ENCODE measurements at regions not wholly inside any gene's neighbourhood (a gene's known extent, or its start where the extent isn't known, plus 50 kb on each side); places are given as distances from the start of the nearest gene placed in this dataset.
"Not testable (repeated sequence)": the region's sequence is repeated elsewhere in the genome, so short reads cannot be mapped to it uniquely, and the experiment has no call there.

DNA sequence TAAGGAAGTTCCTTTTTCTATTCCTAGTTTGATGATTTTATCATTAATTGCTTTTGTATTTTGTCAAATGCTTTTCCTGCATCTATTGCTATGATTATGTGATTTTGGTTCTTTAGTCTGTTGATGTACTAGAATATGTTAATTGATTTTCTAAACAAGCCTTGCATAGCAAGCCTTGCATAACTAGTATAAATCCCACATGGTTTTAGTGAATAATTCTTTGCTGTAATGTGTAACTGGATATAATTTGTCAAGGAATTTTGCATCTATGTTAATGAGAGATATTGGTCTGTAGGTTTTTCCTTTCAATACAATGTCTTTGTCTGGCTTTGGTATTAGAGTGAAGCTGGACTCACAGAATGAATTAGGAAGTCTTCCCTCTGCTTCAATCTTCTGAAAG, 460.2 kb downstream of the LTN1 start:
- DNase-seq (ENCODE audit: low read depth, low spot score) = no peak

DNA sequence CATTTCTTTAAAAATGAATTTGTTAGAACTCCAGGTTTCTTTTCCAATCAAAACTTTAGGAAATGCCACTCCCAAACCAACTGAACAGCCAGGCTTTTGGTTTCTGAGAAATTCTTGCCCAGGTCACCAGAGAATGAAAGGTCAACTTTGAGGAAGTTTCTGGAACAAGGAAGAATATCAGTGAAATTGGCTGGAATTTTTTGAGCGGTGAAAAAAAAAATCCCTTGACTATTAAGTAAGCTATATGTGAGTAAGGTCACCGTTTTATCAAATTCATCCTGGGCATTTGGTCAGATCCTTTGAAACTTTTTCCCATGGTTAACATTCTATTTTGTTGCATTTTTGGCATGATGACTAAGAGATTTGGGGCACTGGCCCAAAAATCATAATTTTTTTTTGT, 469.3 kb downstream of the LTN1 start:
- no peak for DNase-seq (ENCODE audit: low read depth, low spot score)

DNA sequence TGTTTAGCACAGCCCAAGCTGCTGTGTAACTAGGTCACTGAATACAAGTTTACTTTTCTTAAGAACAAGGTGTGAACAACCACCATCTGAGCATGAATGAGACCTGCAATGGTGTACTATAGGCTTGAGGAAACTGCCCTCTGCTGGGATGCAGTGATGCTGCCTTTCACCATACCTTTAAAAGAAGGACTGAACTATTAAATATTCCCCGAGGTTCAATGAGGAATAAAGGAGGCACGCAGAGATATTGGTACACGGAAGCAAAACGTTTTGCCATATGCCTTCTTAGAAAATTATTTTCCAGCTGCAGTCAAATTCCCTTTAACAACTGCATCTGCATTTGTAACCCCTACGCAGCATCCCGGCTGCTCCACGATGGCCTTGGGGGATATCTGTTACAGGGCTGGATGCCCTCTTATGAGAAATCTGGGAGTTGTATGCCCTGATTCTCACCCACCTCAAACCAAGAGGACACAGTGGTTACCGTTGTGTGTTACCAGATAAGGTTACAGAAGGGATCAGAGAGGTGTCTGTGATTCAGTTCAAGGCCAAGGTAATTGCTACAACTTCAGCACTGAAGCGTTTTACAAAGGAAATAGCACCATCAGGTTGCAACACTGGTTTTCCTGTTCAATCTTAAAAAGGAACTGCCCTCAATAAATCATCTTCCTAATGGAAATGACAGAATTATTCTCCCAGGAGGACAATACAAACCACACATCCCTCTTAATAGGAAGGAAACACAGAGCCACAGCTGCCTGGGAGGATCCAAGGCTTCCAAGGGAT, 470.5 kb downstream of the LTN1 start:
- no peak for DNase-seq (ENCODE audit: low read depth, low spot score)

DNA sequence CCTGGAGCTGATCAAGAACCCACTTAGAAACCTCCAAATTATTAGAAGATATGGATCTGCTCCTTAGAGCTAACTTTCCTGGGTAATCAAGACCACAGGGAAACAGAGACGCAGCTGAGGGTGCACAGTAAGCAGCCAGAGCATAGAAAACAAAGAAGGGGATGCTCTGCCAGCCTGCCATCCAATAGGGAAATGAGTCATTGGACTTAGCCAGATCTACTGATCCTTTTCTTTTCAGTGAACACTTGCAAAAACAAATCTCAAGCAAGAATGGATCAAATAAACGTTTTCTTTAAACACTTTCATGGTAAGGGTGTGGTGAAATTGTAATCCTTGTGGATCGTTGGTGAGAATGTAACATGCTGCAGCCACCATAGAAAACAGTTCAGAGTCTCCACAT, 474.0 kb downstream of the LTN1 start:
- DNase-seq (ENCODE audit: low read depth, low spot score) = no peak

- peak; percentile 74 for DNase-seq (ENCODE audit: low read depth, low spot score)
Observed at GRCh38 chr21:28516991-28517592, 475.6 kb downstream of the LTN1 start.

GRCh38 chr21:28516021-28516420, 476.7 kb downstream of the LTN1 start:
- DNase-seq (ENCODE audit: low read depth, low spot score) = no peak

DNA sequence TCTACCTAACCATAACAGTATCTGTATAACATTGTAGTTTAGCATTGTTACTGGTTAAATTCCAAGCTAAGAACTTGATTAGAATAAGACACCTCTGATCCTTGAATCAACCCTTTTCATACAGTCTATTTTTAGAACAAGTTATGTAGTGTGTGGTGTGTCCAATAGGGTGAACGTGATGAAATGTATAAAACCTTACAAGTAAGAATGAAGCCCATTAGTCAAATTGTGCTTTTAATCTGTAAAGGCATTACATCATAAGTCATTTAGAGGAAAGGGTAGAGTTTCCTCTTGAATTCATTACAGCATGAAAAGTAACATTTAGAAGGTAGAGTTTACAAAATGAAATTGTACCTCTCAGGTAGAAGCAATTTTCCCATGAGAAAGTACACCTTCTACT, 479.2 kb downstream of the LTN1 start:
- no peak for DNase-seq (ENCODE audit: low read depth, low spot score)

- DNase-seq (ENCODE audit: low read depth, low spot score) = no peak
Observed at GRCh38 chr21:28509031-28509430, 483.6 kb downstream of the LTN1 start.

- no peak for DNase-seq (ENCODE audit: low read depth, low spot score)
Observed at GRCh38 chr21:28508126-28508525, 484.6 kb downstream of the LTN1 start.

GRCh38 chr21:28496517-28496916, 496.2 kb downstream of the LTN1 start:
- DNase-seq (ENCODE audit: low read depth, low spot score) = no peak

DNA sequence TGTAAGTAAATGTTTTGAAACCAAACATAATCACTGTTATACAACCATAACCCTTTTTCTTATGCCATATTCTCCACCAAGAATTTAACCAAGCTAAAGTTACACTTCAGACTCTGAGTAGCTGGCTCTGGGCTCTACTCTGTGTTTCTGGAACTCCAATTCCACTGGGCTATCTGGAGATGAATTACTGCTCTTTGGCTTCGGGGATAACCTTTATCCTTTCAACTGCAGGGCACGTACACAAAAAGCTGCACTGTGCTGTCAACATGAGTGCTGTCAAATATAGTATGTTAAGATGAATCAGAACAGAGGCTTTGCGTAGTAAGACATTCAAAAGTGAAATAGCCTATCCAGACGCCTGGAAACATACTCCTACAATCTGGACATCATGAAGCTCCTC, 500.6 kb downstream of the LTN1 start:
- no peak for DNase-seq (ENCODE audit: low read depth, low spot score)

DNA sequence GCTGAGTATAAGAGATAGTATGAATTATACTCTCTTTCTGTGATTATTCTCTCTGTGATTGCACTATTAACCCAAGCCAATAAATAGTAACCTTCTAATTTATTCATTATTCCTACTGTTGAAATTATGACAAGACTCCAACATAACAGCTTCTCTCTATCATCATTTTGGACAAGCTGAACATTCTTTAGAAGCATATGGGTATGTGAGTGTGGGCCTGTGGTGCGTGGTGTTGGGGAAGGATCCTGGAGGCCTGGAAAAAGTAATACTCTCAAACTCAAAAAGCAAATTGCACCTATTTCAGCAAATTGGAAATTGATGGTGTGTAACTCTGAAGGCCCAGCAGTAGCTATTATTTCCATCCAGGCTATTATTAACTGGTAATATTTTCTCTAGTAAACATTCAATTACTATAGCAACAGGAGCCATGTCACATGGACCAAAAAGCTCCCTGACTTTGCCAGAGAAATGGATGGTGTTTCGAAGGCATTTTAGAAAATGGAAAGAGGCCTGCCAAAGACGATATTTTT, 502.8 kb downstream of the LTN1 start:
- DNase-seq (ENCODE audit: low read depth, low spot score) = no peak

- no peak for DNase-seq (ENCODE audit: low read depth, low spot score)
Observed at GRCh38 chr21:28489162-28489561, 503.5 kb downstream of the LTN1 start.

GRCh38 chr21:28487455-28488070, 505.1 kb downstream of the LTN1 start:
- no peak for DNase-seq (ENCODE audit: low read depth, low spot score)

- DNase-seq (ENCODE audit: low read depth, low spot score) = no peak
Observed at GRCh38 chr21:28485301-28486022, 507.2 kb downstream of the LTN1 start.

GRCh38 chr21:28483301-28484035, 509.2 kb downstream of the LTN1 start:
- DNase-seq (ENCODE audit: low read depth, low spot score) = no peak

DNA sequence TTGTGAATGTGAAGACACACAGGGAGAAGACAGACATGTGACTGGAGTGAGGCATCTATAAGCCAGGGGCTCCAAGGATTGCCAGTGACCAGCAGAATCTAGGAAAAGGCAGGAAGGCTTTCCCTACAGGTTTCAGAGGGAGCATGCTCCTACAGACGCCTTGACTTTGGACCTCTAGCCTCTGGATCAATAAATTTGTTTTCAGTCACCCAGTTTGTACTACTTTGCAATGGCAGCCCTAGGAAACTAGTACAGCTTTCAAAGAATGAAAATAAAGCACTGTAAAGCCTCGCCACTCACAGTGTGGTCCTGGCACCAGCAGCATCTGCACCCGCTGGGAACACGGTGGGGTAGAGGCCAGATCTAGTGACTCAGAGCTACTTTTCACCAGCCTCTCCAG, 510.0 kb downstream of the LTN1 start:
- DNase-seq (ENCODE audit: low read depth, low spot score) = no peak

DNA sequence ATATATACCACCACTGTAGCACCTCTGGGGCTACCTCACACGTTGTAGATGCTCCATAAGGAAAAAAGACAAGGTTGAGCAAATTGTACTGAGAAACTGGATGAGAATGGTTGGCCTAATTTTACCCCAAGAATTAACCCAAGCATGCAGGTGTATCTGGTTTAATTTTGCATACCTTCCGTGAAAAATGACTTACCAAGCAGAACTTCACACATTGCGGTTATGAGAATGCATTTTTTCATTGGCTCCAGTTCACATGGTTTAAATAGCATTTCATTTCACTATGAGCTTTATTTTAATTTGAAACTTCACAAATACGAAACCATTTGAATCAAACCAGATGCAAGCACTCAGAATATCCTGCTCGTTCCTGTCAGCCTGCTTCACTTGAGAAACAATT, 512.2 kb downstream of the LTN1 start:
- DNase-seq (ENCODE audit: low read depth, low spot score) = no peak

- DNase-seq (ENCODE audit: low read depth, low spot score) = no peak
Observed at GRCh38 chr21:28473530-28474220, 519.0 kb downstream of the LTN1 start.

GRCh38 chr21:28472543-28472942, 520.1 kb downstream of the LTN1 start:
- not testable (repeated sequence) for DNase-seq (ENCODE audit: low read depth, low spot score)

DNA sequence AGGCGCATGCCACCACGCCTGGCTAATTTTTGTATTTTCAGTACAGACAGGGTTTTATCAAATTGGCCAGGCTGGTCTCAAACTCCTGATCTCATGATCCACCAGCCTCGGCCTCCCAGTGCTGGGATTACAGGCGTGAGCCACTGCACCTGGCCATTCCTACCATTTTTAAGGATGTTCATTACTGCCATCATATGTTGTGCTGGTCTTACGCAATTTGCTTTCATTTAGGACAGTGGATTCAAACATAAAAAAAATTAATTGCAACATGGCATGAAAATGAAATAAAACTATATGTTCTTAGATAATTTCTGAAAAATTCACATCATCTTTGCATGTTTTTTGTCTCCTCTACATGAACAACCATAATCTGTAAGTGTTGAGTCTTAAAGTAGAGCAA, 527.7 kb downstream of the LTN1 start:
- no peak for DNase-seq (ENCODE audit: low read depth, low spot score)

Data from iPS DF 19.7 (cell line).